ENCODE measurements at regions not wholly inside any gene's neighbourhood (a gene's known extent, or its start where the extent isn't known, plus 50 kb on each side); places are given as distances from the start of the nearest gene placed in this dataset.

DNA sequence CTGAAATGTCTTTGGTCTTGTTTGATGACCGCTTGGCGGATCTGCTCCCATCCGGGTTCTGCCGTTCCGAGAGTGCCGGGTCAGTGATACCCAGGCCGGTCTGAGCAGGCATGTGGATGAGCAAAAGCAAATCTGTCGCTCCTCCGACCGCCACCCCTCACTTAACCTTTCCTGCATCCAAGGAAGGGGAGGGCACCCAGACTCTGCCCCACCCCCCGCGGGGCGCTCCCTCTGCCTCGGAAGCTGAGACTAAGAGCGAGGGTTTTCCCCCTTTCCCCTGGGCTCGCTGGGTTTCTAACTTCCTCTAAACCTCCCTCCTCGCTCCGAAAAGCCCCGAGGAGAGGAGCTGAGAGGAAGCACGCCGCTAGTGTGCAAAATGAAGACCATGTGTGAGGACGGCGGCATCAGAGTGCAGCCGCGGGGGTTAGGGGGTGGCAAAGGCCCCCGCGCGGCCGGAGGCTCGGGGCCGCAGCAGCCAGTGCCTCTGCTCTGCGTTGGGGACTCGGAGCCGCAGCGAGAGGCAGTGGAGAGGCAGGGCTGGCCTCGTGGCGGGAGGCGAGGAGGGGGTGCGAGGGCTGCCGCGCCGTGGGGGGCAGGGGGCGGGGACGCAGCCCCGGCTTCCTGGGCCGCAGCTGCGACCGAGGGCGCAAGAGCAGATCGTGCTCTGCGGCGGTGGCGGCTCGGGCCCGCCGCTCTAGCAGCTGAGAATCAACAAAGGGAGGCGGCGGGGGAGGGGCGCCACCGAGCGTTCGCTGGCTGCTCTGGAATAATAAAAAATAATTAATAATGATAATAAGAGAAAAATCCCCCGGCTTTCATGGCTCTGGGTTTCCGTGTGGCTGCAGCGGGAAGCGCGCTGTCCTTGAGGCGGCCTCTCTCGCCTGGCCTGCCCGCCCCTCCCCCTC, 55.8 kb upstream of the BCOR start:
- TF ChIP-seq CTCF (IDR thresholded peaks at IDR 0.05) = no peak
- no peak for TF ChIP-seq POLR2A (IDR thresholded peaks at IDR 0.05)

All from testis (tissue), 2 donors.